AG04449 (cell line): ENCODE measurements at regions not wholly inside any gene's neighbourhood (a gene's known extent, or its start where the extent isn't known, plus 50 kb on each side); places are given as distances from the start of the nearest gene placed in this dataset.

Experiments used
- CTCF ChIA-PET: fragments of 350-600 bp; formaldehyde crosslinking; extraction: SDS; loops from one replicate; lab custom pipeline; 2021; ENCODE audit warnings: antibody characterized with exemption; lab: Yijun Ruan, JAX
- POLR2A ChIA-PET: fragments of 400-600, 350-600 bp; formaldehyde crosslinking; extraction: SDS; loops from one replicate; lab custom pipeline; 2020; ENCODE audit warnings: antibody characterized with exemption, inconsistent platforms; lab: Yijun Ruan, JAX
- DNase-seq: peaks from one replicate; pipeline ENCODE4 v3.0.0-alpha.2; 2010; ENCODE audit warnings: low read depth, low spot score
- H3K4me3 ChIP-seq: 2 replicates; pipeline ENCODE4 v1.5.1; 2011; ENCODE audit warnings: low read depth, mild to moderate bottlenecking, control low read depth, low read length
- CTCF ChIP-seq: IDR thresholded peaks from one replicate; pipeline ENCODE4 v1.5.1; 2011; ENCODE audit warnings: mild to moderate bottlenecking, moderate library complexity, low read length, control low read depth, inconsistent platforms; ENCODE audit not compliant: insufficient read depth; ENCODE audit errors: missing control alignments

- DNase-seq: no peak
- POLR2A ChIA-PET: no interaction called here
- TF ChIP-seq CTCF: no peak
- CTCF ChIA-PET: no interaction called here
- H3K4me3 ChIP-seq: no peak overlapping the region
Observed at GRCh38 chr18:78830826-78831225, 148.8 kb upstream of the SALL3 start.

- ChIA-PET POLR2A (no interaction called here), CTCF (no interaction called here)
- TF ChIP-seq CTCF: no peak
- no peak overlapping the region for H3K4me3 ChIP-seq
- no peak for DNase-seq
Observed at GRCh38 chr18:78831603-78832002, 148.0 kb upstream of the SALL3 start.

- ChIA-PET POLR2A (no interaction called here), CTCF (no interaction called here)
- TF ChIP-seq CTCF: no peak
- H3K4me3 ChIP-seq: no peak overlapping the region
- DNase-seq: no peak
Observed at GRCh38 chr18:78833833-78834232, 145.8 kb upstream of the SALL3 start.

GRCh38 chr18:78836838-78837237, 142.8 kb upstream of the SALL3 start:
- TF ChIP-seq CTCF: no peak
- ChIA-PET POLR2A (no interaction called here), CTCF (no interaction called here)
- H3K4me3 ChIP-seq: no peak overlapping the region
- DNase-seq: no peak

GRCh38 chr18:78837754-78838153, 141.9 kb upstream of the SALL3 start:
- H3K4me3 ChIP-seq: no peak overlapping the region
- no peak for TF ChIP-seq CTCF
- no peak for DNase-seq
- CTCF ChIA-PET: no interaction called here
- POLR2A ChIA-PET: no interaction called here

- DNase-seq: no peak
- TF ChIP-seq CTCF: no peak
- ChIA-PET POLR2A (no interaction called here), CTCF (no interaction called here)
- no peak overlapping the region for H3K4me3 ChIP-seq
Observed at GRCh38 chr18:78838183-78838582, 141.4 kb upstream of the SALL3 start.
